ENCODE measurements at regions not wholly inside any gene's neighbourhood (a gene's known extent, or its start where the extent isn't known, plus 50 kb on each side); places are given as distances from the start of the nearest gene placed in this dataset.
"Not testable (repeated sequence)": the region's sequence is repeated elsewhere in the genome, so short reads cannot be mapped to it uniquely, and the experiment has no call there.

DNA sequence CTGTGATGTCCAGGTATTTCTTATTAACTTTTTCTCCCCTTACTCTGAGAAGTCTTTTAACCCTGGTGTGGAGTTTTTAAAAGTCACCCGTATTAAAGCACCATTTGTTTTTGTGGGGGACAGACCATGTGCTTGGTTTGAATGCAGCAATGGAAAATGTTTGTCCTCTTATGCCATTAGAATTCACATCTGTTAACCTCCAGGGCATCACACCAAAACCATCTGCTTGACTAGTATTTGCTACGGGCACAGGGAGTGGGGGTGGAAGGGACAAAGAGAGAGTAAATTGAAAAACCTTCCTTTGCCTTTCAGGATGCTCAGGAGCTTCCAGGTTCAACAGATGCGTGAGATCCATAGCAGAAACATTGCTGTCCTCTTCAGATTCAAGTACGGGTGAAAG lies 61.4 kb upstream of the GOLGA8B start:
- TF ChIP-seq CTCF (IDR thresholded peaks at IDR 0.05; ENCODE audit: insufficient read depth, low read depth, low read length) = no peak
- peak; percentile 8 for DNase-seq (ENCODE audit: low read depth)
- no peak overlapping the region for H3K4me3 ChIP-seq (ENCODE audit: low read depth, low read length)

- peak; percentile 80 for DNase-seq (ENCODE audit: low read depth)
- TF ChIP-seq CTCF (IDR thresholded peaks at IDR 0.05; ENCODE audit: insufficient read depth, low read depth, low read length) = no peak
- no peak overlapping the region for H3K4me3 ChIP-seq (ENCODE audit: low read depth, low read length)
Observed at GRCh38 chr15:34644061-34644460, 60.6 kb upstream of the GOLGA8B start.

DNA sequence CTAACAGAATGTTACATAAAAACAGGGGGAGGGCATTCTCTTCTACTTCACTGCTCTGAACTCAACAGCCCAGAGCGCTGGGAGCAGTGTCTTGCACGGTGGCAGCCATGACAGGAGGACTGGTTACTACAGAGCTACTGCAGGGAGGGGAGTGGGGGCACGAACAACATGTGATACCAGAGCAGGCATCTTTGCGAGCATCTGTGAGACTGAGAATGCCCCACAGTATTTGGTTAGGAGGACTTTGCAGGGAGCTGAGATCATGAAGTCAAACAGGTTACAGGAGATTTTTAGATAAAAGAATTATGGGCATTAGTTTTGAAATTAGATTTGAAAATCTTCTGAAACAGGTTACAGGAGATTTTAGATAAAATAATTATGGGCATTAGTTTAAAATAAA lies 58.8 kb upstream of the GOLGA8B start:
- H3K4me3 ChIP-seq (ENCODE audit: low read depth, low read length) = no peak overlapping the region
- no peak for TF ChIP-seq CTCF (IDR thresholded peaks at IDR 0.05; ENCODE audit: insufficient read depth, low read depth, low read length)
- no peak for DNase-seq (ENCODE audit: low read depth)

GRCh38 chr15:34640661-34641060 lies 57.2 kb upstream of the GOLGA8B start:
- no peak for DNase-seq (ENCODE audit: low read depth)
- H3K4me3 ChIP-seq (ENCODE audit: low read depth, low read length) = no peak overlapping the region
- TF ChIP-seq CTCF (IDR thresholded peaks at IDR 0.05; ENCODE audit: insufficient read depth, low read depth, low read length) = no peak

GRCh38 chr15:34637305-34637704 lies 53.9 kb upstream of the GOLGA8B start:
- DNase-seq (ENCODE audit: low read depth) = no peak
- no peak for TF ChIP-seq CTCF (IDR thresholded peaks at IDR 0.05; ENCODE audit: insufficient read depth, low read depth, low read length)
- H3K4me3 ChIP-seq (ENCODE audit: low read depth, low read length) = no peak overlapping the region

- not testable (repeated sequence) for H3K4me3 ChIP-seq (ENCODE audit: low read depth, low read length); DNase-seq (ENCODE audit: low read depth)
Observed at GRCh38 chr15:34633602-34634001, 50.2 kb upstream of the GOLGA8B start.

All from fibroblast of villous mesenchyme (primary cell).